Type B pancreatic cell (in vitro differentiated cells): ENCODE measurements at regions not wholly inside any gene's neighbourhood (a gene's known extent, or its start where the extent isn't known, plus 50 kb on each side); places are given as distances from the start of the nearest gene placed in this dataset.
"Not testable (repeated sequence)": the region's sequence is repeated elsewhere in the genome, so short reads cannot be mapped to it uniquely, and the experiment has no call there.

Source experiments
- DNase-seq: peaks from one replicate; pipeline ENCODE4 v3.0.0; 2021; ENCODE audit warnings: mixed read lengths; ENCODE audit not compliant: unreplicated experiment; ENCODE audit errors: extremely low spot score
- H3K27ac Mint-ChIP-seq: 2 replicates; pipeline ENCODE4 v1.8.0; 2021; ENCODE audit warnings: mild to moderate bottlenecking, mixed read lengths
- H3K27me3 Mint-ChIP-seq: 2 replicates; pipeline ENCODE4 v1.8.0; 2021; ENCODE audit warnings: mixed read lengths
- H3K36me3 Mint-ChIP-seq: 2 replicates; pipeline ENCODE4 v1.8.0; 2021; ENCODE audit warnings: mixed read lengths
- H3K4me1 Mint-ChIP-seq: one replicate; pipeline ENCODE4 v1.8.0; 2021; ENCODE audit warnings: mixed read lengths; ENCODE audit not compliant: unreplicated experiment
- H3K4me3 Mint-ChIP-seq: 2 replicates; pipeline ENCODE4 v1.8.0; 2021; ENCODE audit warnings: mild to moderate bottlenecking, mixed read lengths
- H3K9me3 Mint-ChIP-seq: 2 replicates; pipeline ENCODE4 v1.8.0; 2021; ENCODE audit warnings: mixed read lengths
- TF ChIP-seq, protein P1 (sequence below): fragments of 200-600 bp; sonication (generic); conservative IDR thresholded peaks from 2 replicates; pipeline ENCODE4 v1.5.0; 2021; ENCODE audit warnings: antibody characterized with exemption, mild to moderate bottlenecking

DNA sequence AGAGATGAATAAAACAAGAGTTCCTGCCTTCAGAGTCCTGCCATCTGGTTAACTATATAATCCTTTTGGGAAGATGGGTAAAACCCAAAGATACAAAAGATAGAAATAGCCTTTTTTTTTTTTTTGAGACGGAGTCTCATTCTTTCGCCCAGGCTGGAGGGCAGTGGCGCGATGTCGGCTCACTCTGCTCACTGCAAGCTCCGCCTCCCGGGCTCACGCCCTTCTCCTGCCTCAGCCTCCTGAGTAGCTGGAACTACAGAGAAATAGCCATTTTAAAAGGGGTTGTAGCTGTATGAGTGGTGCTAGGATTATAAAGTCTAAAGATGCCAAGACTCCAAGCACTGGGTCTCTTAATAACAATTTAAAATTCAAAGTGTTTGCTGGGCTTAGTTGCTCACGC, 97.2 kb downstream of the KDR start:
- peaks cover 15% of the 10 kb centered on the region for H3K4me1 Mint-ChIP-seq
- no peaks in the 10 kb centered on the region for H3K36me3 Mint-ChIP-seq
- peaks cover 7% of the 10 kb centered on the region for H3K27me3 Mint-ChIP-seq
- DNase-seq = no peak
- no peak overlapping the region for H3K4me3 Mint-ChIP-seq
- H3K9me3 Mint-ChIP-seq = no peaks in the 10 kb centered on the region
- TF ChIP-seq, protein P1, sequence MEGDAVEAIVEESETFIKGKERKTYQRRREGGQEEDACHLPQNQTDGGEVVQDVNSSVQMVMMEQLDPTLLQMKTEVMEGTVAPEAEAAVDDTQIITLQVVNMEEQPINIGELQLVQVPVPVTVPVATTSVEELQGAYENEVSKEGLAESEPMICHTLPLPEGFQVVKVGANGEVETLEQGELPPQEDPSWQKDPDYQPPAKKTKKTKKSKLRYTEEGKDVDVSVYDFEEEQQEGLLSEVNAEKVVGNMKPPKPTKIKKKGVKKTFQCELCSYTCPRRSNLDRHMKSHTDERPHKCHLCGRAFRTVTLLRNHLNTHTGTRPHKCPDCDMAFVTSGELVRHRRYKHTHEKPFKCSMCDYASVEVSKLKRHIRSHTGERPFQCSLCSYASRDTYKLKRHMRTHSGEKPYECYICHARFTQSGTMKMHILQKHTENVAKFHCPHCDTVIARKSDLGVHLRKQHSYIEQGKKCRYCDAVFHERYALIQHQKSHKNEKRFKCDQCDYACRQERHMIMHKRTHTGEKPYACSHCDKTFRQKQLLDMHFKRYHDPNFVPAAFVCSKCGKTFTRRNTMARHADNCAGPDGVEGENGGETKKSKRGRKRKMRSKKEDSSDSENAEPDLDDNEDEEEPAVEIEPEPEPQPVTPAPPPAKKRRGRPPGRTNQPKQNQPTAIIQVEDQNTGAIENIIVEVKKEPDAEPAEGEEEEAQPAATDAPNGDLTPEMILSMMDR = no peak
- H3K27ac Mint-ChIP-seq = no peak overlapping the region

DNA sequence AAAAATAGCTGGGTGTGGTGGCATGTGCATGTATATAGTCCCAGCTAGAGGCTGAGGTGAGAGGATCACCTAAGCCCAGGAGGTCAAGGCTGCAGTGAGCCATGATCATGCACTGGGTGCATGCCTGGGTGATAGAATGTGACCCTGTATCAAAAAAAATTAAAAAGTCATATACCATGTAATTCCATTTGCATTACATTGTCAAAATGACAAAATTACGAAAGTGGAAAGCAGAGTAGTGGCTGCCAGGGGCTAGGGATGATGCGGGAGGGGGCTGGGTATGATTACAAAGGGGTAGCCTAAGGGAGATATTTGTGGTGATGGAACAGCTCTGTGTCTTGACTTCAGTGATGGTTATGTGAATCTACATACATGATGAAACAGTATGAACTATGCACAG, 97.8 kb downstream of the KDR start:
- H3K4me1 Mint-ChIP-seq = peaks cover 15% of the 10 kb centered on the region
- no peak overlapping the region for H3K4me3 Mint-ChIP-seq
- TF ChIP-seq, protein P1 = no peak
- DNase-seq = no peak
- H3K9me3 Mint-ChIP-seq = no peaks in the 10 kb centered on the region
- no peak overlapping the region for H3K27ac Mint-ChIP-seq
- H3K27me3 Mint-ChIP-seq = peaks cover 4% of the 10 kb centered on the region
- no peaks in the 10 kb centered on the region for H3K36me3 Mint-ChIP-seq

DNA sequence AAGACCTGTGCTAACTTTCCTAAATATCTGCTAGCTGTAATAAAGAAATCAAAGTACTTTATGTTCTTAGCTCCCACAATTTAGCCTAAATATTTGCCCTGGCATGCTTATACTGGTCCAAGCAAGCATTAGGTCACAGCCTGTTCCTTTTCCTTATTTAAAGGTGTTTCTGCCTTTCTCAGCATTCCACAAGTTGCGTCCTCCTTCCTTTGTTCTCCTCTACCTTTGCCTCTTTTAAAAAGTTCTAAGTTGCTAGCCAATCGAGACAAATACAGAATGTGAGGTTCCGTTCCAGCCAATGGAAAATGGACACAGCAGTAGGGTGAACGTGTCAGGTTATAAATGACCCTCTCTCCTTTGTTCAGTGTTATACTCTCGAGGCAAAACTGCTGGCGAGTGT, 99.9 kb downstream of the KDR start:
- H3K27me3 Mint-ChIP-seq, H3K27ac Mint-ChIP-seq, H3K4me3 Mint-ChIP-seq, H3K9me3 Mint-ChIP-seq, H3K36me3 Mint-ChIP-seq, H3K4me1 Mint-ChIP-seq, DNase-seq: not testable (repeated sequence)

DNA sequence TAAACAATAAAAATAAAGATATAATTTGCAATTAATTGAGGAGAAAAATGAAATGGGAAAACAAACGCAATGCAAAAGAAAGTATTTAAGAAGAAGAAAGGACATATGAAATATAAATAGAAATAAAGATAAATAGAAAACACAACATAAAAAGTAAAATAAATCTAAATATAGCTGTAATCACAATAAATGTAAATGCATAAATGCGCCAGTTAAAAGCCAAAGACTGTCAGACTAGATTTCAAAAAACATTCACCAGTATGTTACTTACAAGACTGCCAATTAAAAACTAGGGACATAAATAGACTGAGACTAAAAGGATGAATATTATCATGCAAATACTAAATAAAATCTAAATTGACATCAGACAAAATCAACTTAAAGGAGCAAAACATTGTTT, 102.4 kb downstream of the KDR start:
- Mint-ChIP-seq H3K27ac (no peak overlapping the region), H3K4me3 (no peak overlapping the region), H3K4me1 (peaks cover 4% of the 10 kb centered on the region), H3K9me3 (no peaks in the 10 kb centered on the region), H3K36me3 (no peaks in the 10 kb centered on the region), H3K27me3 (peaks cover 7% of the 10 kb centered on the region)
- no peak for DNase-seq
- TF ChIP-seq, protein P1 = no peak

- Mint-ChIP-seq H3K4me1 (peaks cover 4% of the 10 kb centered on the region), H3K27me3 (peaks cover 3% of the 10 kb centered on the region), H3K9me3 (no peaks in the 10 kb centered on the region), H3K36me3 (no peaks in the 10 kb centered on the region), H3K4me3 (no peak overlapping the region), H3K27ac (no peak overlapping the region)
- TF ChIP-seq, protein P1 = no peak
- no peak for DNase-seq
Observed at GRCh38 chr4:55021214-55021613, 104.2 kb downstream of the KDR start.

DNA sequence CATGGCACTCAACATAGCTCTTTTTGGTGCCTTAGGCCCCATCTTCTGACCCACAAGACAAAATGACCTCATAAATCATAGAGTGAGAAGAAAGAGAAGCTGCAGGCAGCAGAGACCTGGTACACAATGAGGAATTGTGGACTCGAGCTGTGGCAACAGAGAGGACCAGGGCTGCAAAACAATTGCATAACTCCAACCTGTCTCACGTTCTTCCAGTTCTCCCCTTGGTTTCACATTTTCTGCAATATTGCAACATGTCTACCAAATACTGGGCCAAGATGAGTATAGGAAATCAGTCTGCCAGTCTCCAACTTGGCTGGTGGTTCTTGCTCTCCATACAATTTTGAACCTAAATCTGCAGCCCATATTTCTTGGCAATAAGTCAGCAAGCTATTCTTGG, 105.3 kb downstream of the KDR start:
- Mint-ChIP-seq H3K27ac (no peak overlapping the region), H3K27me3 (peaks cover 6% of the 10 kb centered on the region), H3K4me3 (no peak overlapping the region), H3K4me1 (peaks cover 4% of the 10 kb centered on the region), H3K9me3 (no peaks in the 10 kb centered on the region), H3K36me3 (no peaks in the 10 kb centered on the region)
- DNase-seq = no peak
- TF ChIP-seq, protein P1 = no peak
